ENCODE measurements at regions not wholly inside any gene's neighbourhood (a gene's known extent, or its start where the extent isn't known, plus 50 kb on each side); places are given as distances from the start of the nearest gene placed in this dataset.

- Histone ChIP-seq H3K9me1 (replicated peaks; ENCODE audit: control insufficient read depth, extremely low read depth, insufficient read depth, low read length) (no peaks in the 10 kb centered on the region), H3K9me3 (replicated peaks; ENCODE audit: control insufficient read depth, insufficient read depth, low read length) (no peaks in the 10 kb centered on the region), H3K9ac (replicated peaks; ENCODE audit: extremely low read depth, insufficient read depth, low read length) (no peak overlapping the region), H3K27me3 (ENCODE audit: control insufficient read depth in 2 of 2, insufficient read depth in 2 of 2, low read length in 2 of 2) (no peaks in the 10 kb centered on the region), H3K36me3 (ENCODE audit: control insufficient read depth in 2 of 2, extremely low read depth in 1 of 2, insufficient read depth in 2 of 2, low read length in 2 of 2) (no peaks in the 10 kb centered on the region), H3K27ac (ENCODE audit: insufficient read depth, low read depth, low read length) (no peak overlapping the region), H3K4me2 (ENCODE audit: insufficient read depth, low read length) (no peak overlapping the region), H3K4me1 (ENCODE audit: control insufficient read depth, extremely low read depth, insufficient read depth, low read length) (no peaks in the 10 kb centered on the region), H4K20me1 (replicated peaks; ENCODE audit: control insufficient read depth, extremely low read depth, insufficient read depth, low read length) (no peaks in the 10 kb centered on the region), H2AFZ (ENCODE audit: low read depth, low read length) (no peak overlapping the region), H3K4me3 (replicated peaks in 1 of 3; ENCODE audit: insufficient read depth in 1 of 3, low read depth in 1 of 3, low read length in 3 of 3) (no peak overlapping the region), H3K79me2 (ENCODE audit: control insufficient read depth, insufficient read depth, low read length) (no peaks in the 10 kb centered on the region)
- ChIA-PET CTCF (interaction anchor here (0.7 kb wide), 1 partner anchor 27 kb away, joined by 3 read pairs; no protein-coding TSS in a partner anchor), POLR2A (no interaction called here)
- dilution Hi-C loops (cut with MboI; ENCODE audit: extremely low pct_ligation_motif_present, low sequenced_read_pairs) (no loop called here), intact Hi-C loops (cut with micrococcal nuclease) (no loop called here)
- no peak for TF ChIP-seq FOS (IDR thresholded peaks at IDR 0.05; ENCODE audit: borderline replicate concordance, insufficient read depth, low read length)
- no peak for TF ChIP-seq EZH2 (IDR thresholded peaks at IDR 0.05; ENCODE audit: borderline replicate concordance, low read depth, low read length, severe bottlenecking)
- TF ChIP-seq, protein P1, sequence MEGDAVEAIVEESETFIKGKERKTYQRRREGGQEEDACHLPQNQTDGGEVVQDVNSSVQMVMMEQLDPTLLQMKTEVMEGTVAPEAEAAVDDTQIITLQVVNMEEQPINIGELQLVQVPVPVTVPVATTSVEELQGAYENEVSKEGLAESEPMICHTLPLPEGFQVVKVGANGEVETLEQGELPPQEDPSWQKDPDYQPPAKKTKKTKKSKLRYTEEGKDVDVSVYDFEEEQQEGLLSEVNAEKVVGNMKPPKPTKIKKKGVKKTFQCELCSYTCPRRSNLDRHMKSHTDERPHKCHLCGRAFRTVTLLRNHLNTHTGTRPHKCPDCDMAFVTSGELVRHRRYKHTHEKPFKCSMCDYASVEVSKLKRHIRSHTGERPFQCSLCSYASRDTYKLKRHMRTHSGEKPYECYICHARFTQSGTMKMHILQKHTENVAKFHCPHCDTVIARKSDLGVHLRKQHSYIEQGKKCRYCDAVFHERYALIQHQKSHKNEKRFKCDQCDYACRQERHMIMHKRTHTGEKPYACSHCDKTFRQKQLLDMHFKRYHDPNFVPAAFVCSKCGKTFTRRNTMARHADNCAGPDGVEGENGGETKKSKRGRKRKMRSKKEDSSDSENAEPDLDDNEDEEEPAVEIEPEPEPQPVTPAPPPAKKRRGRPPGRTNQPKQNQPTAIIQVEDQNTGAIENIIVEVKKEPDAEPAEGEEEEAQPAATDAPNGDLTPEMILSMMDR (IDR thresholded peaks at IDR 0.05; ENCODE audit: extremely low read depth in 1 of 2, insufficient read depth in 1 of 2, low read depth in 1 of 2, low read length in 2 of 2), result no peak
- no peak for TF ChIP-seq JUN (IDR thresholded peaks at IDR 0.05; ENCODE audit: borderline replicate concordance, insufficient read depth, insufficient read length, low read depth)
- no peak for TF ChIP-seq POLR2AphosphoS5 (IDR thresholded peaks at IDR 0.05; ENCODE audit: insufficient read depth, low read depth, low read length)
- no peak for TF ChIP-seq POLR2A (IDR thresholded peaks at IDR 0.05; ENCODE audit: low read depth, low read length)
- TF ChIP-seq GATA2 (IDR thresholded peaks at IDR 0.05; ENCODE audit: insufficient read depth, insufficient read length, low read depth, low read length), result no peak
- TF ChIP-seq MYC (IDR thresholded peaks at IDR 0.05; ENCODE audit: low read depth, low read length), result no peak
- TF ChIP-seq MAX (IDR thresholded peaks at IDR 0.05; ENCODE audit: insufficient read depth, insufficient read length), result no peak
- FAIRE-seq (no peak), DNase-seq (ENCODE audit: low read depth, low spot score) (no peak)
- BruUV-seq (replicated peaks), result no TSS peak
These were observed 339.9 kb downstream of the NR2F2 start for GRCh38 chr15:96670389-96670788.

Data from endothelial cell of umbilical vein (primary cell).